OCI-M2 (cell line): ENCODE measurements at regions not wholly inside any gene's neighbourhood (a gene's known extent, or its start where the extent isn't known, plus 50 kb on each side); places are given as distances from the start of the nearest gene placed in this dataset.
"Not testable (repeated sequence)": the region's sequence is repeated elsewhere in the genome, so short reads cannot be mapped to it uniquely, and the experiment has no call there.

Experiments used
- DNase-seq: peaks from one replicate; lab custom pipeline; 2025; ENCODE audit not compliant: unreplicated experiment; lab: John Stamatoyannopoulos, UW

- no peak for DNase-seq
These were observed 249.7 kb upstream of the DAB2 start for GRCh38 chr5:39674209-39675082.

- no peak for DNase-seq
These were observed 246.8 kb upstream of the DAB2 start for GRCh38 chr5:39671561-39671961.

- no peak for DNase-seq
These were observed 246.2 kb upstream of the DAB2 start for GRCh38 chr5:39670955-39671354.

- no peak for DNase-seq
These were observed 245.6 kb upstream of the DAB2 start for GRCh38 chr5:39670391-39670790.

DNA sequence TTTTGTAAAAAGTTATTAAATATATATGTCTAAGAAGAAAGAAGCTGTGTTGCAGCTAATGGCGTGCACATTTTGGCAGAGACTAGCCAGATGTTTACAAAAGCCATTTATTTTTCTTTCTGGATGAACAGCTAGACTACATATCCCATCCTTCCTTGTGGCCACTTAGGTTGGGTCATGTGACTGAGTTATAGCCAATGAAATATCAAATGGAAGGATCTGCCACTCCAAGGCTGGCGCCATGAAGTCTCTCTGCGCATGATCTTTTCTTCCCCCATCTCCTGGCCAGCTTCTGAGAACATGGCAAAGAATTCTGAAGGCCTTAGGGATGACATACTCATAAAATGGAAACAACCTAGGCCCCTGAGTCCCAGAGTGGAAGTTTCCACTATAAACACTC is 244.2 kb upstream of the DAB2 start:
- DNase-seq: no peak

- DNase-seq: no peak
These were observed 240.5 kb upstream of the DAB2 start for GRCh38 chr5:39665328-39665727.

DNA sequence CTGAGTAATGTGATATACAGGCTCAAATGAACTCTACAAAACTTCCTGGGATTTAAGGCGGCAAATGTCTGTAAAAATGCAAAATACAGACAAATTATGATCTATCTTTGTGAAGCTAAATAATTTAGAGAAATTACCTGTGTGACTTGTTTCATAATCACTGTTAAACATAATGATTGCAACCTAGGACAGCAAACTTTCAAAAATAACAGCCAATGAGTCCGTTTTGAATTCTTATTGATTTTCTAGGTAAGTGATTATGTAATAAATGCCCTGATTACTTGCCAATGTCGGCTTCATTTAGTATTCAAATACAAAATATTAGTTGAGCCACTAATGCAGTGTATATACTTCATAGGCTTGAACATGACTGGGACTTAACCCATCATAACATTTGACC is 238.2 kb upstream of the DAB2 start:
- DNase-seq: no peak

DNA sequence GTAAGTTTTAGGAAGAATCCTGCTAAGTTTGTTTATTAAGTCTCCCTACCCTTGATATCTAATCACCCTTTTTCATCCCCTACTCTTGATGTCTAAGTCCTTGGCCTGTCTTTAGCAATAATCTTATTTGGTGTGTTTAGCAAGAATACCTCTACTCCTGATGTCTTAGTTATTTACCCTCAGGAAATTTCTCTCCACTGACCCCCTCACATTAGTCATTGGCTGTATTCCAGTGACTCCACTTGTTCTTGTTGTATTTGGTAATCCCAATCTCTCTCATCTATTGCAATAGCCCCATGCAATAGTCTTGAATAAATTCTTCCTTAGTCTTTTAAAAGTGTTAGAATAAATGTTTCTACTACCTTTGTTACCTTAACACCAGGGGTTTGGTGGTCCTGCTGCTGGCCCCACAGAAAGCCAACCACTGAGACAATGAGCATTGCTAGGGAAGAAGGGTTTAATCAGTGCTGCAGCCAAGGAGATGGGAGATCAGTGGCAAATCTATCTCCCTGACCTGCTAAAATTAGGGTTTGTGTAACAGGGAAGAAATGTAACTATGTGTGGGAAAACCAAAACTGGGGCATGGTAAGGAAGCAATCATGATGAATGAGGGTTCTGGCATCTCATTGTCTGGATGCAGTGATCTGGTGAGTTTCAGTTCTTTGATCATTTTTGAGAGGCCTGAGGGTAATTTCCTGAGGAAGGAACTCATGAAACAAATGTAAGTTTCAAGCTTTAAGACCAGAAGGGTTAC is 236.4 kb upstream of the DAB2 start:
- DNase-seq: no peak

- no peak for DNase-seq
These were observed 235.2 kb upstream of the DAB2 start for GRCh38 chr5:39660020-39660419.

DNA sequence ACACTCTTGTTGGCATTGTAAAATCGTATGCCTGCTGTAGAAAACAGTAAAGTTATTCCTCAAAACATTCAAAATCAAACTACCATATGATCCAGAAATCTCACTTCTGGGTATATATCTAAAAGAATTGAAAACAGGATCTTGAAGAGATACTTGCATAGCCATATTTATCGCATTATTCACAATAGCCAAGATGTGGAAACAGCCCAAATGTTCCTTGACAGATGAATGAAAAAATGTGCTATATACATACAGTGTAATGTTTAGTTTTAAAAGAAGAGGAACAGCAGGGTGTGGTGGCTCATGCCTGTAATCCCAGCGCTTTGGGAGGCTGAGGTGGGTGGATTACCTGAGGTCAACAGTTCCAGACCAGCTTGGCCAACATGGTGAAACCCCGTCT is 234.1 kb upstream of the DAB2 start:
- no peak for DNase-seq

DNA sequence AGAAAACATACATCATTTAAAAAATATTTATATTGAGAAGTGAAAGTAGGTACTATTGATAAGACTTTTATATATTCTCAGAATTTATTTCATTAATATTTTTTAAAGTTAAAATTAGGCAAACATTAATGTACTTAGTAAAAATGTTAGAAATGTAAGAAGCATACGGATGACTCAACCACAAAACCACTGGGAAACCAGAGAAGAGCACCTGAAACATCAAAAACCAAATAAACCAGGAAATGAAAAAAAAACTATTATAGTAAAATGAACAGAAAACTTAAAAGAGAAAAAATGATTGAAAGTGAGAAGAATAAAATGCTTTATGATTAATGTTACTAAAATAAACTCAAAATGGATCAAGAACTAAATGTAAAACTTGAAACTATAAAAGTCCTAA is 233.2 kb upstream of the DAB2 start:
- no peak for DNase-seq

- no peak for DNase-seq
These were observed 231.8 kb upstream of the DAB2 start for GRCh38 chr5:39656600-39656999.

DNA sequence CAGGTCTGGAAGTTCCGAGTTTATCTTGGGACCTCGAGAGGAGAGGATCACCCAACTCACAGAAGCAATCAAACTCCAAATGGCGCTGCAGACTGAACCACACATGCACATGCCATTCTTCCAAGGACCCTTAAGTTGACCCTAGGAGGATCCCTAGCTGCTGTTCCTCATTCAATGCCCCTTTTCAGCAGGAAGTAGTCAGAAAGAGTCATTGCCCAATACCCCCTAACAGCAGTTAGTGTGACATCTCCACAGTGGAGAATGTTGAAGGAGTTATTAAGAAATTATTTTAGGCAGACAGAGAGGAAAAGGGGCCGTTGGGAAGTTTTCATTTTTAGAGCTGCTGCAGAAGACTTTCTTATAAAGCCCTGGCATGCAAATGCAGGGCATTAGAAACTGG is 229.9 kb upstream of the DAB2 start:
- no peak for DNase-seq

- not testable (repeated sequence) for DNase-seq
These were observed 227.7 kb upstream of the DAB2 start for GRCh38 chr5:39652481-39652880.

- DNase-seq: no peak
These were observed 227.3 kb upstream of the DAB2 start for GRCh38 chr5:39652036-39652435.

DNA sequence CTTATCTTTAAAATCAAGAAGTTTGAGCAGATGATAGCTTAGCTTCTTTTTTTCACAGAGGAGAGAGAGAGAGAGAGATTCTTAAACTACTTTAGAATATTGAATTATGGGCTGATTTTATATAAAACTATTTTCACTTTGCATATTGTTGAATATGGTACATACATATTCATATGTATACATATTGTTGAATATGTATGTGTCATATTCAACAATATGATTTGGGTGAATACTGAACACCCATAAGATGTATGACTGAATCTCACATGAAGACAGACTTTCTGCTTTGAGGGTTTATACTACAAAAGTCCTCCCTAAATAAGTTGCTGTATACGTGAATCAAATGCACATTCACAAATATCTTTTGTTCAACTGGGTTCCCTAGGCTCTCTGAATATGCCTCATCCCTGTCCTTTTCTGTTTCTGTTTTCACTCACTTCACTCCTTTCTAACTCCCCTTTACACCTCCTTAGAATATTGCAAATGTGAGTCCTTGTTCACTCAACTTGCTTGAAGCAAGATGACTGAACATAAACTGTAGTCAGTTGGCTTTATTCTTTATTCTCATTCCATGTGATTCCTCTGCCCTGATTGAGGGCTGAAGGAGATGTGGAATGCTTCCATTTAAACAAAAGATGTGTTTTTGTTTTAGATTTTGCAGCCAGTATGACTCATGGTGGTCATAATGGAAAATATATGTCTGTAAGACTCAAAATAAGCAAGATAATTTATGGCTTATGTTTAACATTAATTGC is 225.4 kb upstream of the DAB2 start:
- DNase-seq: no peak

GRCh38 chr5:39648848-39649227 is 224.1 kb upstream of the DAB2 start:
- DNase-seq: no peak

GRCh38 chr5:39648085-39648847 is 223.5 kb upstream of the DAB2 start:
- no peak for DNase-seq

DNA sequence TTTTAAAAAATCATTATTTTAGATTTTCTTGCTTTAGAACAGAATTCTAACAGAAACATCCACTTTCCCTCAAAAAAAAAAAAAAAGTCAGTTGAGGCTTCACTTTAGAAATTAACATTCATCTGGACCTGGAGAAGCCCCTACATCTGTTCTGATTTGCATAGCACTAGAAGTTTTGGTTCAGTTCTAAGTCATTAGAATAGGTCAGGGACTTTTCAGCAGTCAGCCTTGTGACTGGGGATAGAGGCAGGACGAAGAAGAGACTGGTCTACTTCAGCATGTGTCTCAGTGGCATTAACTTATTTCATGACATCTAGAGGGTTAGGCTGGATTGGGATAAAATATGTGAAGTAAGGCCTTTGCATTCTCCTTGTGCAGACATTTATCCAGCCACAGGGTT is 215.8 kb upstream of the DAB2 start:
- DNase-seq: no peak

GRCh38 chr5:39639618-39640089 is 214.9 kb upstream of the DAB2 start:
- no peak for DNase-seq

DNA sequence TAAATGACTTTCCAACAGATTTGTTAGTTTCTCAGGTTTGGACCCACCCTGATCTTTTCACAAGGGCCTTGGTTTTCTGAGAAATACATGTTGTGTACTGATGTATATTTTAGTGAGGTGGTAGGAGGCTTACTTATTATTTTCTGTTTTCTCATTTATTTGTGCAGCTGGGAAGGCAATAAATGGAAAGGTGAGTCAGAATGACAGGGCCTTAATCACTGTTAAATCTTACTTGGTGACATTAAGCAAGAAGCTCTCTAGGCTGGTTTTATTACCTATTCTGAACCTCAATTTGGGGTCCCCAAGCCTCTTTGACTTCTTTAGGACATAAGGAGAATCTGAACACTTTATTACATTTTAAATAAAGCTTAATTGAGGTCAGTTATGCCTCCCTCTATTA is 214.0 kb upstream of the DAB2 start:
- no peak for DNase-seq
